HPDE6-E6E7 (cell line): ENCODE measurements at regions not wholly inside any gene's neighbourhood (a gene's known extent, or its start where the extent isn't known, plus 50 kb on each side); places are given as distances from the start of the nearest gene placed in this dataset.

Experiments used
- DNase-seq: peaks from one replicate; pipeline ENCODE4 v3.0.0; 2011; ENCODE audit warnings: missing footprints; ENCODE audit errors: extremely low spot score

DNA sequence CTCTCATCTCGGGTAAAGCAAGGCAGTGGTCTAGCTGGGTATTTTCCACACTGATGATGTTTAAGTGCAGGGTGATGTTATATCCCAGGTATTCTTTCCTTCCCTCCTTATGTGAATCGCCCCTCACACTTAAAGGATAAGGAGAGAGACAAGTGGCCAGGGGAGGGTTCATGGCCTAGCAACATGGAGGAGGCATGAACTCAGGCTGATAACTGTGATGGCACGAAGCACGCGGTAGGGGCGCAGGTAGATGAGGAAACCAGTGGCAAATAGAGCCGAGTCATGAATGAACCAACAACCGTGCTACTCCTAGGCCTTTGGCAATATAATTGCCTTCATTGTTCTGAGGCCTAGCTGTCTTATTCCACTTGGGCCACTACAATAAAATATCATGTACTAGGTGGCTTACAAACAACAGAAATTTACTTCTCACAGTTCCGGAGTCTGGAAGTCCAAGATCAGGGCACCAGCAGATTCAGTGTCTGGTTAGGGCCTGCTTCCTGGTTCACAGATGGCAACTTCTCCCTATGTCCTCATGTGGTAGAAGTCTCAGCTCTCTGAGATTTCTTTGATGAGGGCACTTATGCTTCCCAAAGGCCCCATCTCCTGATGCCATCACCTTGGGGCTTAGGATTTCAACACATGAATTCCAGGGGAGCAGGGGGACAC is 56.0 kb upstream of the PIK3CG start:
- DNase-seq: no peak

DNA sequence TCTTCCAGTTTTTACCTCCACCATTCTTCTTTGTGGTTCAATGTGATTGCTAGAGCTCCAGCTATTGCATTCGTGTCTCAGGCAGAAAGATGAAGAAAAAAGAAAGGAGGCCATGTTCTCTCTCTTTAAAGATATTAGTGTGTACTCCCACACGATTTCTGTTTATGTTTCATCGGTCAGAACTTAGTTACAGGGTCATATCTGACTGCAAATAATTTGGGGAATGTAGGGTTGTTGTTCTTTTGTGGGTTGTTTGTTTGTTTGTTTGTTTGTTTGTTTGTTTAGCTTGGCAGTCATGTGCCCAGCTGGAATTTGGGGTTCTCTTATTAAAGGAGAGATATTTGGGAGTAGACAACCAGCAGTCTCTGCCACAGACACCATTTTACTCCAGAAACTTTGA is 53.6 kb upstream of the PIK3CG start:
- DNase-seq: no peak

DNA sequence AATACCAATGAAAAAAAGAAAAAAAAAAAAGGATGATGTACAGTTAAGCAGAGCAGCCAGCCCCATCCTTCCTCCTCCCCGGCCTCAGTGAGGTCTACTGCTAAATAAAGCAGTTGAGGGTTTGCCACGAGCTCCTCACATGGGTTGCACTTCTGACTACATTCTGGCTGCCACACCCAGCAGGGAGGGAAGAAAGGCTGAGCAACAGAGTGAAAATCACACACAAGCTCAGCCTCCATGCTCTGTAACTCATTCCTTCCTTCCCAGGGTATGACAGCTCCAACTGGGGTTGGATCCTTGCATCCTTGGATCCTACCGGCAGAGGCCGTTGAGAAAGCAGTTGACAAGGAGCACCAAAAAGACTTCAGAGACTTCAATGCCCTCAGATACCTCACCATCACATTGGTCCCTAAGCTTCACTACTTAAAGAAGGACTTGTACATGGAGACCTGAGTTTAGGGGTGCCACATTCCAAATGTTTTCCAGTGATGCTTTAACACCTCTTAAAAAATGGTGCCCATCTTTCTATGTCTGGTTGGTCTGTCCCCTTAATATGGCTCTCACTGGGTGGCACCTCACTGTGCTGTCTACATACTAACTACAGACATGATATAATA is 52.9 kb upstream of the PIK3CG start:
- DNase-seq: no peak

DNA sequence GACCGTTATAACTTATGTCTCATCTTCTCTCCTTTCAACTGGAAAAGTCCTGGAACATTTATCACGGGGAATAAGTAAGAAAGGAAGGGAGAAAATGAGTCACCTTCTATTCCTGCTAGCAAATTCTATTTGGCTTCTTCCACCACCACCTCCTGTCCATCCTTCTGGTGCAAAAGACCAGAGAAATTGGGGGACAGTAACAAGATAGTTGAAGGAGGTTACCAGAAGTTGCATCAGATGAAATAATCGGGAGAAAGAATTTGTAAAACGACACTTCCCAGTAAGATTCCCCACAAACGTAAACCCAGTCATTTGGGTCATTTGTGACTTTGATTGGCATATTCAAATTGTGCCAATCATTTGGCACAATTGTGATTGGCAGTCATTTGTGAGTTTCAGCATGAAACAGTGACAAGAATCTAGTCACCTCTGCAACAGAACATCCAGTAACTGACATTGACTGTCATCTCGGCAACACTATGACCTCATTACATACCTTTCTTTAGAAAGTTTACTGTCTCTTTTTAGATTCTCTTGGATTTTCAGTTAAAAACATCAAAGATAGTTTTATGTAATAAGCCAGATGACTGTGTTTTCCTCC is 51.3 kb upstream of the PIK3CG start:
- no peak for DNase-seq

DNA sequence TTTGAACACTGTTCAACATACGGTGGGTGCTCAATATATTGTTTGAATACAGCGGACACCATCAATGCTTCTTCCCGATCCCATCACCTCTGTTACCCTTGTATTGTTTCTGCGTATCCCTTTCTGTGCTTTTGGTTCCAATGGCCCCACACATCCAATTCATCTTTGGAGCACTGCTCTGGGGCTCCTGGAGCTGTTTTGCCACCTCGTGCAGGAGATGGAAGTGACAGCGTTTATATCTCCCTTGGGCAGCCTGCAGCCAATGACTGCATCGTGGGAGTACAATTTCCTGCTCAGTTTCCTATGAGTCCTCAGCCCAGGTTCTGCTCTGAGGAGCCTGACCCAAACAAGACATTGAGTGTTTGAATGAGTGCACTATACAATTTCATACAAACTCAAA is 50.2 kb upstream of the PIK3CG start:
- no peak for DNase-seq
